Spleen (tissue), 7 donors: ENCODE measurements at regions not wholly inside any gene's neighbourhood (a gene's known extent, or its start where the extent isn't known, plus 50 kb on each side); places are given as distances from the start of the nearest gene placed in this dataset.

Experiments used
- POLR2A ChIP-seq, 3 donors: fragments of 450-650 bp; IDR thresholded peaks; one replicate each; pipeline ENCODE4 v1.5.1; 2017; ENCODE audit warnings: antibody characterized with exemption in 3 of 3, mild to moderate bottlenecking in 1 of 3
- TF ChIP-seq, protein P1 (sequence below), 11 experiments: fragments of 200-600 bp in 7 of 11; fragments of 450-650 bp in 4 of 11; sonication (generic) in 4 of 11; IDR thresholded peaks in 8 of 11; conservative IDR thresholded peaks in 3 of 11; 1 replicate in 7 of 11; 2 replicates in 4 of 11; pipeline versions ENCODE4 v1.4.0 to v1.8.0; 2016 to 2021; ENCODE audit warnings: antibody characterized with exemption in 11 of 11, inconsistent platforms in 4 of 11, mild to moderate bottlenecking in 1 of 11
- donor health status: DM: no; HTN: no; CAD: no; lungs with moderate emphysema.
- donor health status: DM: no; HTN: no; CAD: no.
- donor health status: DM: no; HTN: no; CAD: no.

DNA sequence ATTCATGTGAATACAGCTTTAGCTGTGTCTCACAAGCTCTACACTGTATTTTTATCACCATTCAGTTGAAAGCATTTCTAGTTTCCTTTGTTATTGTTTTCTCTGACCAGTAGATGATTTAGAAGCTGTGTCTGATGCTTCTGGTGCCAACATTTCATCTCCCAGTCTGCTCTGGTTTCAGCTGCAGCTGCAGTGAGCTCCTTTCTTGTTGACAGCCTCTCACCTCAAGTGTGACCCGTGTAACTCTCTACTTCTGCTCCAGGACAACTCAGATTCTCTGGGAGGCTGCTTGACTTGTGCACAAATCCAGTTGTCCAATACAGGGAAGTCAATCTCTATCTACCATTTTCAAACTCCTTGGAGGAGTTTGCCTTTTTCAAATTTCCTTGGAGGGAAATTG, 504.8 kb downstream of the DIRAS2 start:
- TF ChIP-seq, protein P1, sequence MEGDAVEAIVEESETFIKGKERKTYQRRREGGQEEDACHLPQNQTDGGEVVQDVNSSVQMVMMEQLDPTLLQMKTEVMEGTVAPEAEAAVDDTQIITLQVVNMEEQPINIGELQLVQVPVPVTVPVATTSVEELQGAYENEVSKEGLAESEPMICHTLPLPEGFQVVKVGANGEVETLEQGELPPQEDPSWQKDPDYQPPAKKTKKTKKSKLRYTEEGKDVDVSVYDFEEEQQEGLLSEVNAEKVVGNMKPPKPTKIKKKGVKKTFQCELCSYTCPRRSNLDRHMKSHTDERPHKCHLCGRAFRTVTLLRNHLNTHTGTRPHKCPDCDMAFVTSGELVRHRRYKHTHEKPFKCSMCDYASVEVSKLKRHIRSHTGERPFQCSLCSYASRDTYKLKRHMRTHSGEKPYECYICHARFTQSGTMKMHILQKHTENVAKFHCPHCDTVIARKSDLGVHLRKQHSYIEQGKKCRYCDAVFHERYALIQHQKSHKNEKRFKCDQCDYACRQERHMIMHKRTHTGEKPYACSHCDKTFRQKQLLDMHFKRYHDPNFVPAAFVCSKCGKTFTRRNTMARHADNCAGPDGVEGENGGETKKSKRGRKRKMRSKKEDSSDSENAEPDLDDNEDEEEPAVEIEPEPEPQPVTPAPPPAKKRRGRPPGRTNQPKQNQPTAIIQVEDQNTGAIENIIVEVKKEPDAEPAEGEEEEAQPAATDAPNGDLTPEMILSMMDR (IDR thresholded peaks at IDR 0.05 in 8 of 11, conservative IDR thresholded peaks at IDR 0.05 in 3 of 11): no peak
- TF ChIP-seq POLR2A (IDR thresholded peaks at IDR 0.05): no peak
